Suprapubic skin (tissue), 4 donors: ENCODE measurements at regions not wholly inside any gene's neighbourhood (a gene's known extent, or its start where the extent isn't known, plus 50 kb on each side); places are given as distances from the start of the nearest gene placed in this dataset.

Experiments
- CTCF ChIP-seq, 2 donors: fragments of 200-600 bp in 1 of 2; fragments of 450-650 bp in 1 of 2; sonication (generic) in 1 of 2; IDR thresholded peaks; one replicate each; pipeline ENCODE4 v1.5.1; 2016 to 2019; ENCODE audit warnings: antibody characterized with exemption in 2 of 2, mild to moderate bottlenecking in 1 of 2, moderate library complexity in 1 of 2
- POLR2A ChIP-seq, 2 donors: fragments of 450-650 bp; IDR thresholded peaks; one replicate each; pipeline ENCODE4 v1.6.1; 2017; ENCODE audit warnings: antibody characterized with exemption in 2 of 2, mild to moderate bottlenecking in 2 of 2, moderate library complexity in 2 of 2
- POLR2AphosphoS5 ChIP-seq, 3 donors: sonication (generic); formaldehyde crosslinking; IDR thresholded peaks; one replicate each; pipeline ENCODE4 v1.6.1; 2017; ENCODE audit warnings: antibody characterized with exemption in 3 of 3

- TF ChIP-seq CTCF (IDR thresholded peaks at IDR 0.05) (no peak), POLR2AphosphoS5 (IDR thresholded peaks at IDR 0.05) (no peak), POLR2A (IDR thresholded peaks at IDR 0.05) (no peak)
Observed at GRCh38 chr10:130774871-130775270, 536.6 kb downstream of the TCERG1L start.
